GM06990 (cell line): ENCODE measurements at regions not wholly inside any gene's neighbourhood (a gene's known extent, or its start where the extent isn't known, plus 50 kb on each side); places are given as distances from the start of the nearest gene placed in this dataset.

Experiments used
- DNase-seq: peaks from one replicate; pipeline ENCODE4 v3.0.0-alpha.2; 2011; ENCODE audit not compliant: insufficient read length; ENCODE audit errors: extremely low read depth
- H3K27me3 ChIP-seq: replicated peaks from 2 replicates; pipeline ENCODE4 v1.6.0; 2011; ENCODE audit warnings: low read length; ENCODE audit not compliant: control insufficient read depth, insufficient read depth
- H3K36me3 ChIP-seq: 2 replicates; pipeline ENCODE4 v1.5.1; 2011; ENCODE audit warnings: low read length; ENCODE audit not compliant: control insufficient read depth, insufficient read depth
- H3K4me3 ChIP-seq: replicated peaks from 2 replicates; pipeline ENCODE4 v1.5.1; 2011; ENCODE audit warnings: low read depth, mild to moderate bottlenecking, control low read depth, low read length
- TF ChIP-seq, protein P1 (sequence below): IDR thresholded peaks from 2 replicates; pipeline ENCODE4 v1.5.1; 2011; ENCODE audit warnings: low read length, control low read depth, mild to moderate bottlenecking, inconsistent platforms; ENCODE audit not compliant: insufficient read depth, poor library complexity, severe bottlenecking

DNA sequence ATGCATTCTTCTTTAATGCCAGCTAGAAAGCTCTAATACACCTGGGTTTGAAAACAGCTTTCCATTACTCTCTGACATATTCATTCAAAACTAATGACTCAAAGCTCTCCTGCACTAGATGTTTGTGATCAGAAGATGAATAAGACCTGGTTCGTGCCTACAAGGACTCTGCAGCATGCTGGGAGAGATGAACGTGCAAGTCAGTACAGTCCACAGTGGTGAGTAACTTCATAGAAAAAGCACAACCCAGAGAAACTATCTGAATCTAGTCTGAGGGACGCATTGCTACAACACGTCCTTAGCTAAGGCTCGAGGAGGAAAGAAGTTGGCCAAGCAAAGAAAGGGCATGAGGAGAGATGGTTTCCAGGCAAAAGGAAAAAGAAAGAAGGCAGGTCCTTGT, 234.3 kb downstream of the OSR1 start:
- TF ChIP-seq, protein P1, sequence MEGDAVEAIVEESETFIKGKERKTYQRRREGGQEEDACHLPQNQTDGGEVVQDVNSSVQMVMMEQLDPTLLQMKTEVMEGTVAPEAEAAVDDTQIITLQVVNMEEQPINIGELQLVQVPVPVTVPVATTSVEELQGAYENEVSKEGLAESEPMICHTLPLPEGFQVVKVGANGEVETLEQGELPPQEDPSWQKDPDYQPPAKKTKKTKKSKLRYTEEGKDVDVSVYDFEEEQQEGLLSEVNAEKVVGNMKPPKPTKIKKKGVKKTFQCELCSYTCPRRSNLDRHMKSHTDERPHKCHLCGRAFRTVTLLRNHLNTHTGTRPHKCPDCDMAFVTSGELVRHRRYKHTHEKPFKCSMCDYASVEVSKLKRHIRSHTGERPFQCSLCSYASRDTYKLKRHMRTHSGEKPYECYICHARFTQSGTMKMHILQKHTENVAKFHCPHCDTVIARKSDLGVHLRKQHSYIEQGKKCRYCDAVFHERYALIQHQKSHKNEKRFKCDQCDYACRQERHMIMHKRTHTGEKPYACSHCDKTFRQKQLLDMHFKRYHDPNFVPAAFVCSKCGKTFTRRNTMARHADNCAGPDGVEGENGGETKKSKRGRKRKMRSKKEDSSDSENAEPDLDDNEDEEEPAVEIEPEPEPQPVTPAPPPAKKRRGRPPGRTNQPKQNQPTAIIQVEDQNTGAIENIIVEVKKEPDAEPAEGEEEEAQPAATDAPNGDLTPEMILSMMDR, result no peak
- Histone ChIP-seq H3K4me3 (no peak overlapping the region), H3K27me3 (no peaks in the 10 kb centered on the region; the same call in 1 of the 2 replicates), H3K36me3 (no peaks in the 10 kb centered on the region)
- no peak for DNase-seq

DNA sequence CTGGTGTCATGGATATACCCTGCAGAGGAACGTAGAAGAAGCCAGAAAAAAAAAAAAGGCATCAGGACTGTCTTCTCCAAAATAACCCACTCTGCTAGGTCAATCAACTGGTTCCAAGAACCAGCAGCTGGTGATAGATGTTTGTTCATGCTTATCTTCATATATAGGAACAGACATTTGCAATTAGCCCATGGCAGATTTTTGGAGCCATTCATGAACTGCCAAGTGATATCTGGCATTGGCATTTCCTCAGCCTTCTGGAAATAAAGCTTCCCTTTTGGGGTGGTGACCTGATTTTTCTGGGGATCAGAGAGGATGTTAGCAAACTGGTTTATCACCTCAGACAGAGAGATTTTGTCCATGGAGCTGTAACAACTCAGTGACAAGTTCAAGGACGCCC, 234.9 kb downstream of the OSR1 start:
- no peak for DNase-seq
- H3K4me3 ChIP-seq, result no peak overlapping the region
- TF ChIP-seq, protein P1, result no peak
- H3K36me3 ChIP-seq, result no peaks in the 10 kb centered on the region
- no peaks in the 10 kb centered on the region; the same call in 1 of the 2 replicates for H3K27me3 ChIP-seq

DNA sequence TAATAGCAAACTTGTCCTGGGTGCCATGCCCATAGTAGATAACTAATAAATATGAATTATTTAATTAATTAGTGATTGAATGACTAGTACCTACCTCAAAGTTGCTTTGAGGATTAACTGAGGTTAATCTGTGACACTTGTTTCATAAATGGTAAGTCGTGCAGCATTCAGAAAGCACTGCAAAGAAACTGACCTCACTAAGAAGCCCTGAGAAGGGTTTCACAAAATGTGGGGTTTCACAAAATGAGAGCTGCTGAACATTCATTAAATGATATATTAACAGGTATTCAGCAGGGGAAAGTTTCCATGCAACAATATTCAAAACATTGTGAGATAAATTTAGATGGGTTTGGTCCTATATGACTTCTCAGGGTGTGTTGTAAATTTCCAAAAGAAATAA, 236.2 kb downstream of the OSR1 start:
- no peak for DNase-seq
- Histone ChIP-seq H3K36me3 (no peaks in the 10 kb centered on the region), H3K27me3 (no peaks in the 10 kb centered on the region; the same call in 1 of the 2 replicates), H3K4me3 (no peak overlapping the region)
- TF ChIP-seq, protein P1, result no peak

DNA sequence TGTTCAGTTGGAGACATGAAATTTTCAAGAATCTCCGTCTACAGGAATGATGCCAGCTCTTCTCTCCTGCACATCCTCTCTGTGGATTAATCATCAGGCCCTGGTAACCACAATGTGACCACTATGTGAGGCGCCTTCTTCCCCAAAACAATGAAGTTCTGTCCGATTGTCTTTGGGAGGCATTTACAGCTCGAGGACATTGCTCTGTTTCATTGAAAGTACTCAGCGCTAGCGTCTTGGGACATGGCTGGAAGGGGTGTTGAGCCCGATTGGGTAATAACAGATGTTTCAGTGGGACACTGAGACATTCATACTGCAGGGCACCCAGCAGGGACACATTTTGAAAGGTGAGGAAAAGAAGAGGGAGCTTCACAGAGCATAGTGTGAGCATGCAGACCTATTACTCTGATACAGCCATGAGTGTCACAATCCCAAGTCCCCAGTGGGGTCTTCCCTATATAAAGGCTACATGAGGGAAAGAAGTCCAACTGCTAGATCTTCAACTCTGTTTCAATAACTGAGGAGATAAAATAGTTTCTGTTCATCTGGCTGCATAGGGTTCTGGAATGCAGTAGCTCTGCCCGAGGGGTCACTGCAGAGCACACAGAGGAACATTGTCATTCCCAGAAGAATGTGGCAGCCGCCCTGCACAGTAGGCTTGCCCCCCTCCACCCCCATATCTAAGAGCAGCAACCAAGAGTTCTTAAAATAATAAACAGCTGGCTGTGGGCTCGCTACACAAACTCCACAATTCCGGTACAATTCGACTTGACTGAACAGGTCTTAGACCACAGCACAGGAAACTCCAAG, 237.3 kb downstream of the OSR1 start:
- Histone ChIP-seq H3K36me3 (no peaks in the 10 kb centered on the region), H3K27me3 (no peaks in the 10 kb centered on the region; the same call in 1 of the 2 replicates), H3K4me3 (no peak overlapping the region)
- TF ChIP-seq, protein P1, result no peak
- DNase-seq, result no peak

DNA sequence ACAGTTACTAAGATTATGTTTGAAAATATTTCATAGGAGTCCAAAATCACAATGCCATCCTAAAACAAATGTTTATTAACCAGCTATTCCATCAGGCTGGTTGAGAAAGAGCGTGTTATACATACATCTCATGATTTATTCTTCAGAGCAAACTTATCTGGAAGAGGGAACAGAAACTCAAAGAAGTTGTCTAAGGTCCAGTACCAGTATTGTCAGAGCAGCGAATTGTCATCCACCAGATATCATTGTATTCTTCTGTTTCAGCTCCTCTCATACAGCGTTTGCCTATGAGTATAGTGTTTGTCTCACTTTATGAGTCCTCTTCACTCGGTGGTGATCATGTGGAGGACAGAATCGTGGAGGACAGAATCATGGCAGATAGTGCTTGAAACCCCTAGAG, 238.2 kb downstream of the OSR1 start:
- Histone ChIP-seq H3K27me3 (no peaks in the 10 kb centered on the region; the same call in 1 of the 2 replicates), H3K4me3 (no peak overlapping the region), H3K36me3 (no peaks in the 10 kb centered on the region)
- no peak for DNase-seq
- TF ChIP-seq, protein P1, result no peak
